MM.1S (cell line): ENCODE measurements at regions not wholly inside any gene's neighbourhood (a gene's known extent, or its start where the extent isn't known, plus 50 kb on each side); places are given as distances from the start of the nearest gene placed in this dataset.

Experiments
- DNase-seq: peaks from one replicate; pipeline ENCODE4 v3.0.0-alpha.2; 2015
- H2AFZ ChIP-seq: fragments of 300-600 bp; sonication (generic); 2 replicates; pipeline ENCODE4 v1.6.0; 2016; ENCODE audit warnings: antibody characterized with exemption, low read length
- H3F3A ChIP-seq: fragments of 300-600 bp; sonication (generic); 2 replicates; pipeline ENCODE4 v1.6.1; 2016; ENCODE audit warnings: mild to moderate bottlenecking, antibody characterized with exemption, low read length, moderate library complexity, mixed read lengths; ENCODE audit not compliant: insufficient read depth
- H3K27ac ChIP-seq: fragments of 300-600 bp; sonication (generic); 2 replicates; pipeline ENCODE4 v1.5.1; 2016; ENCODE audit warnings: mild to moderate bottlenecking, low read length
- H3K27me3 ChIP-seq: fragments of 300-600 bp; sonication (generic); replicated peaks from 2 replicates; pipeline ENCODE4 v1.6.0; 2016; ENCODE audit warnings: low read length; ENCODE audit not compliant: insufficient read depth
- H3K36me3 ChIP-seq: fragments of 300-600 bp; sonication (generic); replicated peaks from 2 replicates; pipeline ENCODE4 v1.6.1; 2016; ENCODE audit warnings: mild to moderate bottlenecking, low read length, mixed read lengths; ENCODE audit not compliant: insufficient read depth
- H3K4me1 ChIP-seq: fragments of 300-600 bp; sonication (generic); 2 replicates; pipeline ENCODE4 v1.6.1; 2016; ENCODE audit warnings: low read length, mixed read lengths
- H3K4me2 ChIP-seq: fragments of 300-600 bp; sonication (generic); 2 replicates; pipeline ENCODE4 v1.6.0; 2016; ENCODE audit warnings: low read depth, low read length
- H3K4me3 ChIP-seq: fragments of 300-600 bp; sonication (generic); 2 replicates; pipeline ENCODE4 v1.5.1; 2016; ENCODE audit warnings: low read length, mixed read lengths
- H3K79me2 ChIP-seq: fragments of 300-600 bp; sonication (generic); 2 replicates; pipeline ENCODE4 v1.6.1; 2016; ENCODE audit warnings: mixed run types, low read length, mixed read lengths
- H3K9ac ChIP-seq: fragments of 300-600 bp; sonication (generic); 2 replicates; pipeline ENCODE4 v1.6.1; 2016; ENCODE audit warnings: low read length, mixed read lengths
- H3K9me2 ChIP-seq: fragments of 300-600 bp; sonication (generic); replicated peaks from 2 replicates; pipeline ENCODE4 v1.6.1; 2016; ENCODE audit warnings: mild to moderate bottlenecking, low read length, mixed read lengths; ENCODE audit not compliant: insufficient read depth
- H3K9me3 ChIP-seq: fragments of 300-600 bp; sonication (generic); replicated peaks from 2 replicates; pipeline ENCODE4 v1.6.1; 2016; ENCODE audit warnings: mild to moderate bottlenecking, low read length, mixed read lengths; ENCODE audit not compliant: insufficient read depth
- H4K20me1 ChIP-seq: fragments of 300-600 bp; sonication (generic); 2 replicates; pipeline ENCODE4 v1.6.1; 2016; ENCODE audit warnings: mild to moderate bottlenecking, low read length, moderate library complexity, mixed read lengths; ENCODE audit not compliant: insufficient read depth
- EZH2 ChIP-seq: fragments of 300-600 bp; sonication (generic); optimal IDR thresholded peaks from 2 replicates; pipeline ENCODE3; 2017; ENCODE audit warnings: low read depth, mild to moderate bottlenecking, antibody characterized with exemption, low read length, mixed read lengths
- EZH2phosphoT487 ChIP-seq: fragments of 300-600 bp; sonication (generic); IDR thresholded peaks from 2 replicates; pipeline ENCODE4 v1.6.1; 2018; ENCODE audit warnings: antibody characterized with exemption, low read length
- TF ChIP-seq, protein P1 (sequence below): fragments of 300-600 bp; sonication (generic); IDR thresholded peaks from 2 replicates; pipeline ENCODE4 v1.5.1; 2016; ENCODE audit warnings: antibody characterized with exemption, low read length, mixed read lengths

DNA sequence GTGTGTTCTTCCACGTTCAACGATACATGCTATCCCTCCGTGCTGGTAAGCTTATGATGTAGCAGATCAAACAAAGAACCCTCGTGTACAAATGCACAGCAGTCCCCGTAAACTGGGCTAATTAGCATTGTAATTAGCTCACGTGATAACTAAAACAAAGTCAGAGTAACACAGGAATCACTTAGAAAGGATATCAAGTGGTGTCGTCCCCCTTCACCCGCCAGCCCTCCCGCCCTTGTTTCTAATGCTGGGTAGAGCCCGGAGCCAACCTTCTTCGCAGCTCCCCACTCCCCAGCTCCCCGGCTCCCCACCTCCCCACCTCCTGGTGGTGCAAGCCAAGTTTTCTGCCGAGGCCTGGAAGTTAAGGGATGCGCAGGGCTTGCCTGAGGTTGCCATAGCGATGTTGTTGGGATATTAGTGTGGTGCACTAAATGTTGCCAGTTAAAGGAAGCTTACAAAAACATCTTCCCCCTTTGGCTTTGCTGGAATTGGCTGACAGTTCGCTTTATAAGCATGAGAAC is 357.9 kb upstream of the CCNH start:
- H3K9me3 ChIP-seq = no peaks in the 10 kb centered on the region
- H3K27ac ChIP-seq = no peak overlapping the region
- H3K4me1 ChIP-seq = no peaks in the 10 kb centered on the region
- H3K79me2 ChIP-seq = no peaks in the 10 kb centered on the region
- no peaks in the 10 kb centered on the region for H3K36me3 ChIP-seq
- no peak overlapping the region for H3K4me2 ChIP-seq
- TF ChIP-seq EZH2phosphoT487 (no peak), EZH2 (no peak)
- TF ChIP-seq, protein P1, sequence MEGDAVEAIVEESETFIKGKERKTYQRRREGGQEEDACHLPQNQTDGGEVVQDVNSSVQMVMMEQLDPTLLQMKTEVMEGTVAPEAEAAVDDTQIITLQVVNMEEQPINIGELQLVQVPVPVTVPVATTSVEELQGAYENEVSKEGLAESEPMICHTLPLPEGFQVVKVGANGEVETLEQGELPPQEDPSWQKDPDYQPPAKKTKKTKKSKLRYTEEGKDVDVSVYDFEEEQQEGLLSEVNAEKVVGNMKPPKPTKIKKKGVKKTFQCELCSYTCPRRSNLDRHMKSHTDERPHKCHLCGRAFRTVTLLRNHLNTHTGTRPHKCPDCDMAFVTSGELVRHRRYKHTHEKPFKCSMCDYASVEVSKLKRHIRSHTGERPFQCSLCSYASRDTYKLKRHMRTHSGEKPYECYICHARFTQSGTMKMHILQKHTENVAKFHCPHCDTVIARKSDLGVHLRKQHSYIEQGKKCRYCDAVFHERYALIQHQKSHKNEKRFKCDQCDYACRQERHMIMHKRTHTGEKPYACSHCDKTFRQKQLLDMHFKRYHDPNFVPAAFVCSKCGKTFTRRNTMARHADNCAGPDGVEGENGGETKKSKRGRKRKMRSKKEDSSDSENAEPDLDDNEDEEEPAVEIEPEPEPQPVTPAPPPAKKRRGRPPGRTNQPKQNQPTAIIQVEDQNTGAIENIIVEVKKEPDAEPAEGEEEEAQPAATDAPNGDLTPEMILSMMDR = no peak
- DNase-seq = no peak
- no peak overlapping the region for H2AFZ ChIP-seq
- no peaks in the 10 kb centered on the region for H3F3A ChIP-seq
- H3K9ac ChIP-seq = no peak overlapping the region
- H3K27me3 ChIP-seq = no peaks in the 10 kb centered on the region
- no peaks in the 10 kb centered on the region for H4K20me1 ChIP-seq
- no peak overlapping the region for H3K4me3 ChIP-seq
- H3K9me2 ChIP-seq = no peaks in the 10 kb centered on the region

DNA sequence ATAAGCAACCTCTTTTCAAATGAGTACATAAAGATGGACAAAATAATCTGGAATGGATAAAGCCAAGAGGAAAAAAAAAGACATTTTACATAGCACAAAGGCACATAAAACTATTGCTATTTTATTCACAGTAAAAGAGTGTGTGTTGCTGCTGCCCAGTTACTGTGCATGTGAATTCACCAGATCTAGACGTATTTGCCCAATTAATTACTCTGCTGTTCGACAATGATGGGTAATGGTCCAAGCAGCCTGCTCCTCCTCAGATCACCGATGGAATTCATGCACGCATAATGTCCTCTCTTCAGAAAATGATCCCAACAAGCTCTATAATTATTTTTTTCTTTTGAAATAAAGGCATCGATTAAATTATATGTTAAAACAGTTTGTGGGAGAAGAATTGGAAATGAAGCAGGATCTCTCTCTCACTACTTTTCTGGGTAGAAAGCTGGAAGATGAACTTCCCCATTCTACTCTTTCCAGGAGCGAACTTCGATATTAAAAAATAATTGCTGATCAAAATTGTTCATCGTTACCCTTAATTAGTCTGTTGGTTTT is 357.4 kb upstream of the CCNH start:
- H3K4me3 ChIP-seq = no peak overlapping the region
- no peaks in the 10 kb centered on the region for H3K4me1 ChIP-seq
- no peaks in the 10 kb centered on the region for H3F3A ChIP-seq
- H3K36me3 ChIP-seq = no peaks in the 10 kb centered on the region
- TF ChIP-seq EZH2 = no peak
- TF ChIP-seq, protein P1 = no peak
- TF ChIP-seq EZH2phosphoT487 = no peak
- H4K20me1 ChIP-seq = no peaks in the 10 kb centered on the region
- no peak for DNase-seq
- H3K27ac ChIP-seq = no peak overlapping the region
- no peaks in the 10 kb centered on the region for H3K9me2 ChIP-seq
- no peaks in the 10 kb centered on the region for H3K79me2 ChIP-seq
- H3K4me2 ChIP-seq = no peak overlapping the region
- no peaks in the 10 kb centered on the region for H3K9me3 ChIP-seq
- H2AFZ ChIP-seq = no peak overlapping the region
- H3K9ac ChIP-seq = no peak overlapping the region
- H3K27me3 ChIP-seq = no peaks in the 10 kb centered on the region

DNA sequence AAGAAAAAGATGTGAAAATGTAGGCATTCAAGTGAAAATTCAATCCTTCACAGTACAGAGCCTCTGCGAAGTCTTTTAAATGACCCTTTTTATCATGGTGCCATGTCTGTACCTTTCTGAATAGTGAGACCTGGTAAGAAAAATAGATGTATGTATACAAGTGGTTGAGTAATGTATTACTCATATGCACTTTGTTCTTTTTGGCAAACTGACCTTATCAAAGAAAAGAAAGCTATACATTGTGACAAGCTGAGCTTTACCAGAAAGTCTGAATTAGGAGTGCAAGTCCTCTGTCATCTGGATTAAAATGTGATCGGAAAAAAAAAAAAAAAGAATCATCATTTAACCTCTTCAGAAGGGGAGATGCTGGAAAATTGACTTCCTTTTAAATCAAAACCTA is 356.4 kb upstream of the CCNH start:
- Histone ChIP-seq H3K79me2 (no peaks in the 10 kb centered on the region), H3K9ac (no peak overlapping the region), H3K36me3 (no peaks in the 10 kb centered on the region), H3K27me3 (no peaks in the 10 kb centered on the region), H3F3A (no peaks in the 10 kb centered on the region), H3K9me2 (no peaks in the 10 kb centered on the region), H2AFZ (no peak overlapping the region), H3K9me3 (no peaks in the 10 kb centered on the region), H3K4me3 (no peak overlapping the region), H3K4me2 (no peak overlapping the region), H3K27ac (no peak overlapping the region), H3K4me1 (no peaks in the 10 kb centered on the region), H4K20me1 (no peaks in the 10 kb centered on the region)
- TF ChIP-seq, protein P1 = no peak
- TF ChIP-seq EZH2phosphoT487 (no peak), EZH2 (no peak)
- DNase-seq = no peak
